Fibroblast of lung (primary cell): ENCODE measurements at regions not wholly inside any gene's neighbourhood (a gene's known extent, or its start where the extent isn't known, plus 50 kb on each side); places are given as distances from the start of the nearest gene placed in this dataset.

Experiments
- CTCF ChIP-seq, 2 donors: IDR thresholded peaks in 1 of 2; conservative IDR thresholded peaks in 1 of 2; 1 replicate in 1 of 2; 2 replicates in 1 of 2; pipeline ENCODE4 v1.5.1; 2011 to 2012; ENCODE audit warnings: low read length in 2 of 2, control low read depth in 1 of 2, inconsistent platforms in 1 of 2, low read depth in 1 of 2, mild to moderate bottlenecking in 1 of 2
- EZH2 ChIP-seq: IDR thresholded peaks from 2 replicates; pipeline ENCODE4 v1.5.1; 2012; ENCODE audit warnings: low read length, control low read depth, mild to moderate bottlenecking; ENCODE audit errors: missing control alignments

- TF ChIP-seq CTCF (conservative IDR thresholded peaks at IDR 0.05 in 1 of 2, IDR thresholded peaks at IDR 0.05 in 1 of 2; ENCODE audit: low read depth in 1 of 2, low read length in 2 of 2) (no peak), EZH2 (no peak)
Observed at GRCh38 chr9:111163716-111164389, 125.6 kb upstream of the LPAR1 start.
